HG02588 (cell line): ENCODE measurements at regions not wholly inside any gene's neighbourhood (a gene's known extent, or its start where the extent isn't known, plus 50 kb on each side); places are given as distances from the start of the nearest gene placed in this dataset.

Experiments
- ATAC-seq: cut with Tn5 transposase; IDR thresholded peaks from one replicate; pipeline ENCODE4 v1.9.1; 2021; ENCODE audit warnings: mild to moderate bottlenecking, moderate library complexity; ENCODE audit not compliant: unreplicated experiment

DNA sequence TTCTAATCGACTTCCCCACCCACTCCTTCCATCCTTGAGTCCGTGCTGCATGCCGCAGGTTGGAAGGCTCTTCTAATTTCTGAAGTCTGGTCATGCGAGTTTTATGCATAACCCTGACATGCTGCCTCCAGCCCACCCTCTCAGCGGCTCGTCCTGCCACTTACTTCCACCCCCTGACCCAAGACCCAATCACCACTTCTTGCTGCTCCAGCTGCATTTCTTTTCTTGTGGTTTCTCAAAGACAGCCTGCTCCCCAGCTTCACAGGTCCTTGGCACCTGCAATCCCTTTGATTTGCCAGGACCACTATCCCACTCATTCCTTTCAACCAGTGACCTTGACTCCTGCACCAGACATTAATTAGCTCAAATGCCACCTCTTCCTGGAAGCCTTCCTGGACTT, 486.7 kb downstream of the VRK1 start:
- ATAC-seq = no peak

DNA sequence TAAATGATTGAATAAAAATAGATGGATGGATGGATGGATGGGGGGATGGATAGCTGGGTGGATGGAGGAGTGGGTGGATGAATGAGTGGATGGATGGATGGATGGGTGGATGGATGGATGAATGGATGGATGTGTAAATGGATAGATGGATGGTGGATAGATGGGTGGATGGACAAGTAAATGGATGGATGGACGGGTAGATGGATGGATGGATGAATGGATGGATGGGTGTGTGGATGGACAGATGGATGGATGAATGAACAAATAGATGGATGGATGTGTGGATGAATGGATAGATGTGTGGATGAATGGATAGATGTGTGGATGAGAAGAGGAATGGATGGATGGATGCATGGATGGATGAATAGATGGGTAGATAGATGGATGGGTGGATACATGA, 490.8 kb downstream of the VRK1 start:
- ATAC-seq = no peak

DNA sequence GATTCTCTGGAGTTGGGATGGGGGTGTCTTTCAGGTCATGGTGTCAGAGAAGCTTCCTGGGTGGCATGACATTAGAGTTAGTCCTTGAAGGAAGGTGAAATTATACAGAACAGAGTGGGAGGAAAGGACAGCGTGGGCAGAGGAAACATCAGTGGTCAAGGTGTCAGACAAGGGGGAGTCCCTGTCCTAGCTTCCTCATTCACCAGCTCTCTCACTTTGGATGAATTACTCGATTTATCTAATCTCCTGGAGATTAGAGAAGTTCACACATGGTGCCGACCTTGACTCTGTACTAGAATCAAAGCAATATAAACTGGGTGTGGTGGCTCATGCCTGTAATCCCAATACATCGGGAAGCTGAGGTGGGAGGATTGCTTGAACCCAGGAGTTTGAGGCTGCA, 492.9 kb downstream of the VRK1 start:
- ATAC-seq = no peak

DNA sequence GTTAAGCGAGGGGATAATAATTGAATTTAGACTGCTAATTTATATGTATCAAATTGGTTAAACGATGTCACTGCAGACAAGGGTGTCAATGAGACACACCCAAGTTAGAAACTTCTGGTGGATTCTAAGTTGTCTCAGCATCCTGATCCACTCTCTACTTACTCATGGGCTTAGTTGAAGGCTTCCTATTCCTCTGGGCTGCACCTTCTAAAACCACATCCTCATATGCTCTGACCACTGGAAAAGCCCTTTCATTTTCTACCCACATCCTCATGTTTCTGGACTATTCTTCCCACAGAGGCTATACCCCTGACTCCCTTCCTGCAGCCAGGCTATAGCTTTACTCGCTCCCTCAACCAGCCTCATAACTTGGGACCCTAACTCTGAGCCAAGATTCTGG, 493.8 kb downstream of the VRK1 start:
- ATAC-seq = no peak

DNA sequence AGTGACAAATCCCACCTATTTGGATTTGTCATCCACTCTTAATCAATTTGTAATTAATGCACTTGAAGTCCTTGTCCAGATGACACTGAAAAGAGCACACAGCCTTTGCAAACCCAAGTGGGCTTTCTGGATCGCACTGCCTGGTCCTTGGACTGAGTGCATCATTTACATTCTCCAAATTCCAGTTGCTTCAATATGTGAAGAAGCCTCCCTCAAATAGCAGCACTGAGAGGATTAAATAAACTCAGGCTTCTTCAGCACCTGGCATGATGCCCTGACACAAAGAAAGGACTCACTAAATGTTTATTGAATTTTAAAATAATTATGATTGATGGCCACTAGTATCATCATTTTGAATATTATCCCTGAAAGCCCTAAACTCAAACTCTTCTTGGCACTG, 496.5 kb downstream of the VRK1 start:
- ATAC-seq = no peak

DNA sequence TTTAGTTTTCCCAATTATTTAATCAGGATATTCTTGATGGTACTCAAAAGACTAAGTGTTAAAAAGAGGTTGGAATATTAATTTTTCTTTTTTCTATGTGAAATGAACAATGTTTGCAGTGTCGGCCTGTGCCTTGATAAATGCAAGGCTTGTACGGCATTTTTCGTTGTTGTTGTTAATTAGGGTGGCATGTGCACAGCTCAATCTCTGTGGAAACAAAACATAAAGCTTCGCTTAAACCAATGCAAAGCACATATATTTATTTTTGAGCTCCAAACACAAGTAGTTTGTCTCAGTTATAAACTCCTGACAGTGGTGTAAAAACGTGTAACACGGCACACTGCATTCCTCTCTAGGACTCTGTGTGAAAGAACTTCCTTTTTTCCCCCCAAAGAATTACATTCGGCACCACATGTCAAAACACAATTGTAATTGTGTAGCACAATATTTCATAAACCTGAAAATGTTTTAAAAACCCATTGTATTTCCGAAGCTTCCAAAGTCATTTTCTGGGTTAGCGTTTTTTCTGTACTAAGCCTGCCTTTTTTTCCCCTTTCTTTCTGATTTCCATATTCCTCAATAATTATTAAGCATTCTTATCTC, 498.0 kb downstream of the VRK1 start:
- ATAC-seq = no peak

DNA sequence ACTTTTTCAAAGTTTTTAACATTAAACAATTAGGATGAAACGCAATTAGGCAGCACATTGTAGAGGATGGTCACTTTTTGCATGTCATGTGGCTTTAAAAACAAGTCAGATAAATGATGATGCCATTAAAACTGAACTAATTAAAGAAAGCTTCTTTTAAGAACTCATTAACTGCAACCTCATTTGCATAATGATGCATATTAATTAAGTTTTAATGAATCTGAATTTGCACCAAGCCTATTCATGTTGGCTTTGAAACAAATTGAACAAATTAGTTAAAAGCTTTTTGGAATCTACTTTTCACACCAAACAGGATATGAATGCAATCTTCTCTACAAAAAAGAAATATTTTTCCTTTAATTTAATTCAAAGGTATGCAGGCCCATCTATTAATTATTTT, 499.0 kb downstream of the VRK1 start:
- no peak for ATAC-seq

DNA sequence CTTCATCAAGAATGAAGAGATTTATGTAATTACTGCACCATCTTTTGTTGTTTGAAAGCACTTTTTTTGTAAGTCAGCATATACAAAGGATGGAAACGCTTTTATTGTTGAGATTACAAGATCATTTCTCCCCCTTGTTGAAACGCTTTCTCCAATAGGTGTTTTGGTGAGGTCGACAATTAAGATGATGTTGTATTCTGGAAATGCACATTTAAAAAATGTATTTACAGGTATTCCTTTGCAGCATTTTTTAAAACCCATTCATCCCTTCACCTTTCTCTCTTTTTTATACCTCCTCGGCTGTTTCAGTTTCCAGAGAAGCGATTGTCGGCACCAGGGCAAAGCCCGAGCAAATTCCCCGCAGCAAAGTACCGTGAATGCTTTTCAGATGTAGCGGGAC, 499.9 kb downstream of the VRK1 start:
- ATAC-seq = no peak

DNA sequence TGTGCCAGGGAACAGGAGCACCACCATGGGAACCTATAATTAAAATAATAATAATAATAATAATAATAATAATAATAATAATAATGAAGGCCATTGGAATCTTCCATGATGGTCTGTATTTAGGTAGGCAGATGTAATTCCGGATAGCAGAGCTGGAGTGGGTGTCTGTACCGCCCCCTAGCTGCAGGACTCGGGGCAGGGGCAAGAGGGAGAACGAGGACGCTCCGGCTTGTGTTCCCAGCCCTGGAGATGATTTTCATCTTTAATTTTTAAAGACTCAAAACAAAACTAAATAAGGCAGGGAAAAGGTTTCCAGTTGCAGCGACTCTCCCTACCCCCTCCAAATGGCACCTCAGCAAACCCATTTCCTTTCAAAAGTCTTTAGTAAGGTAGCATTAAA, 501.1 kb downstream of the VRK1 start:
- no peak for ATAC-seq

DNA sequence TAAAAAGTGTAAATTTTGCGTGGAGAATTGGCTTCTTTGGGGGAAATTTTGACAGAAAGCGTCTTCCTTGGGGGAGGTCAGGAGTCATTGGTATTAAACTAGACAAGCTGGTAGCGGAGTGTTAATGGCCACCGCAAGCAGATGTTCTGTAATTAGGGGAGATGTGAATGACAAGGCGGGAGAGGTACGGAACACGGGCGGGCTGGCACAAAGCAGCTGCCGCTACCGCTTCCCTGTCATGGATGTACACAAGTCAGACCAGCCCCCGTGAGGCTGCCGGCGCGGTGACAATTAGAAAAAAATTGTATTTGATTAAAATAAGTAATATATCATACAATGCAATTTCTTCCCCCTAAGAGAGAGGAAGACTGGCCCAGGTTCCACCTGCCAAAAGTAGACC, 501.6 kb downstream of the VRK1 start:
- no peak for ATAC-seq

DNA sequence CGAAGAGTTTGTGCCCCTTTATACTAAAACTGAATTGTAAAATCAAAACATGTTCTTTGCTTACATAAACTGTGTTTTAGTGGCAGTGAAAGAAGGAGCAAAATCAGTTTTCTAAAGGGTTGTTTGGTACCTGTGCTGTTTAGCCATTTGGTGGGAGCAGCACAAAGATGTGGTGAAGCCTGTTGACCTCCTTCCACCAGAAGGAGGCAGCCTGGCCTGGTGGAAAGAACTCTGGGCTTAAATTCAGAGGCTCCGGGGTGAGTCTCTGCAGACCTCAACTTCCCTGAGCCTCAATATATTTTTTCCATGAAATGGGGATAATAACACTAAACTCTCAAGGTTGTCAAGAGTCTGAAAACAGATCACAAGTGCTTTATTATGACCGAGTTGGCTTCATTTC, 502.5 kb downstream of the VRK1 start:
- ATAC-seq = no peak

DNA sequence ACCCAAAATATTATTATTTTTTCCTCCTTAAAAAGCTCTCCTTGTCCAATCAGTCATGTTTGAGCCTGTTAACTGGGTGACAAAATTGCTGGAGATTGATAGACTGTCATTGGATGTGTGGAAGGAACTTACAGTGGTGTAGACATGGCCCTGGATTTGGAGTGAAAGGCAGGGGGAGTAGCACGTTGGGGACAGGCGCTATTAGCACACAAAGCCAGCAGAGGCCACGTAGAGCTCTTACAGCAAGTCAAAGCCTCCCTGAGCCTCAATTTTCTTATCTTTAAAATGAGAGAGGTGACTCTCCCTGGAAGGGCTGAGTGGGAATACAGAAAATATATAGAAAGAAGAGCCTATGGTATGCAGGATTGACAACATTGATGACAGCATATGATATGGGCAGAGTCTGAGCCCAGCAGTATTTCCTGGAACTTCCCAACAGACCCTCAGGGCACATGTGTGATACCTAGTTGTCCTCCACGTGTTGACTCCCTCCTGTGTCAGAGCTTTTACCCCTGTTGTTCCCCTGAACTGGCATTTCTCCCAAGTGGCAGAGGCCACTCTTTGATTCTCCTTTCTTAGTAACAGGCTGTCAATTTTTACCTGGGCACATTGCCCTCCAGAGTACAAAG, 504.9 kb downstream of the VRK1 start:
- no peak for ATAC-seq

DNA sequence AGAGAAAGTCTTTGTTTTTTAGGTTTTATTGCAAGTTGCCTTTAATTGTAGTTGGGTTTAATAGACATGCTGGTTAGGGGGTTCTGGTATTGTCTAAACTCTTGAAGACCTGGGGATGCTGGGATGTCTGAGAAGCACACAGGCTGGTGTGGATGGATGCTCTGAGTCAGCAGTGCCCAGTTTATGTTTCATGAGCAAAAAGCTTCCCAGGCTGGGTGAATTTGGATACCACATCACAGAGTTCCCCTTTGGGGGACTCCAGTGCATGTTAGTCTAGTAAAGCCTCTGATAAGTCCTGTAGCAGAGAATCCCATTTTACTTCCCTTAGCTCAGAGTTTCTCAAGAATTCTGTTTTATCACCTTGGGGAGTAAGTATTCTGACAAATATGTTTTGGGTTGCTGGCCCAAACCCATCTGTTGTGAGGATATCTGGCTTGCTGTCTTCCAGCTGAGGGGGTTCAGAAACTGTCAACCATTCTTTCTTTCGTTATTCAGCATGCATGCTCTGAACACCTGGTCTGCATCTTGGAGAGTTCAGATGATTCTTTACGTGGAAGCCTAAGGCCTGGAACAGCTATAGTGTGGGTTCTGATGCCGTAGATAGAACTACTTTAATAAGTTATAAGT, 509.1 kb downstream of the VRK1 start:
- ATAC-seq = no peak

DNA sequence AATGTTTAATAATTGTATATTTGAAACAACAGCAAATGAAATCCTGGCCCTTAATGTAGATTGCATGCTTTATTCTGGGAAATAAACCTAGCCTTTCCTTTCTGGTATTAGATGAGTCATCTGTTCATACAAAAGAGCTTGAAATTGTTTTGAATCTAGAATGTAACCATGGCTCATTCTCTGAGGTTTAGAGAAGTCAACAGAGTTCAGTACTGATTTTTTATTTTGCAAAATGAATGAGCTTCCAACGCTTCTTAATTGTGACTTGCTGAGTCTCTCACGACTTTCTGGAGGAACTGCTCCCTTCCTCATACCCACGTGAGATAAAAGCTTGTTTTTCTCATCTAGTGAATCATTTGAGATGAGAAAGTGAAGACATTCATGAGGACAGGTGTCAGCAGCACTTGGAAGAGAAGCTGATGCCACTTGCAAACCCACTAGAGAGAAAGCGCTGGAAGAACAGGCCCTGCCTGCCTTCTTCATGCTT, 509.6 kb downstream of the VRK1 start:
- no peak for ATAC-seq

DNA sequence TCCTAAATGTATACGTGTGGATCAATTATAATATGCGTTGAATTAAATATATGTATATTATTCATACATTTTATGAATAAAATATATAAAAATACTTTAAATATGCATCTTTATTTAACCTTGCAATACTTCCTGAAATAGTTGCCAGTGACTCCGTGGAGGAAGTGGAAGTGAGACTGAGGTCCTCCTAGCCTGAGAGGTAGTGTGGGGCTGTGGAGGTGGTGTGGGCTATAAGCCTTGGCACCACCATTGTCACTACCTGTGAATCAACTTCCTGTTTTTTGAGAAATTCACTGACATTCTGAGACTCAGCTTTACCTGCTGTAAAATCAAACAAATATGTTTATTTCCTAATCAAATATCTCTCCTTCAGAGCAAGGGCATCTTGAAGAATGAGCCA, 514.2 kb downstream of the VRK1 start:
- no peak for ATAC-seq

DNA sequence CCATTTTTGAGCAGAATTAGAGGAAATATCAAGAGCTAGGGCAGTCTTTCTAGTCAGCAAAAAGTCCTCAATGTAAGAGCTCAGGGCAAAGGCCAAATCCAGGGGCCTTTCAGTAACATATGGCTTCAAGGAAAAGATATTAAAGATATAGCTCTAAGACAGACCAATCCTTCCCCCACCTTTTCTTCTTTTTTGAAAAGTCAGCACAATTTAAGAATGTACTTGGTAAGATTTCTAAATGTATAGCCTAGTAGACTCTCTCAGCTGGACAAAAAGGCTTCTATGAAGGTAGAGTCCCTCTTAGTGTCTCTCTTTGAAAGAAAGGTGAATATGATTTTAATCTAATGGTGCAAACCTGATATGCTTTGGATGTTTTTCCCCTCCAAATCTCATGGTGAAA, 515.7 kb downstream of the VRK1 start:
- ATAC-seq = no peak

DNA sequence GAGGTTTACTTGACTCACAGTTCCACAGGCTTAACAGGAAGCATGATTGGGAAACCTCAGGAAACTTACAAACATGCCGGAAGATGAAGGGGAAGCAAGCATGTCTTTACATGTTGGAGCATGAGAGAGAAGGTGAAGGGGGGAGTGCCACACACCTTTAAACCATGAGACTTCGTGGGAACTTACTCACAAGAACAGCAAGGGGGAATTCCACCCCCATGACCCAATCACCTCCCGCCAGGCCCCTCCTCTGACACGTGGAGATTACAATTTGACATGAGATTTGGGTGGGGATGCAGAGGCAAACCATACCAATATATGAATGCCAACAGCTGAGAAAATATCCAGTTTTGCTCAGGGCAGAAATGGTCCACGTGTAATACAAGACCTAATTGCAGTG, 518.6 kb downstream of the VRK1 start:
- no peak for ATAC-seq

DNA sequence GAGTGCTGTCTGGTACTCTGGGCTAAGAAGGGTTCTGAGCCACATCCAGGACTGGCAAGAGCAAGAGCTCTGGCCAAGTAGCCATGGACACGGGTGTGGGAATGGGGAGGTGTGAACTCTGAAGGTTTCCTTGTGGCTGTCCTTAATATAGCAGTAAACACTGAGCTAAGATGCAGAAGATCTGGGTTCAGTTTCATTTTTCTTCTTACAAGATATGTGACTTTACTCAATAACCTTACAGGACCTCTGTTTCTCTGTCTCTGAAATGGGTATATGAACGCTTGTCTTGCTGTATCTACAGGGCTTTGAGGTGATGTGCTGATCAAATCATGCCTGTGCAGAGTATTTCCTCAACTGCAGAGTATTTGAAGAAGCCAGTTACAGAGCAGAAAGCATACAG, 521.2 kb downstream of the VRK1 start:
- no peak for ATAC-seq

DNA sequence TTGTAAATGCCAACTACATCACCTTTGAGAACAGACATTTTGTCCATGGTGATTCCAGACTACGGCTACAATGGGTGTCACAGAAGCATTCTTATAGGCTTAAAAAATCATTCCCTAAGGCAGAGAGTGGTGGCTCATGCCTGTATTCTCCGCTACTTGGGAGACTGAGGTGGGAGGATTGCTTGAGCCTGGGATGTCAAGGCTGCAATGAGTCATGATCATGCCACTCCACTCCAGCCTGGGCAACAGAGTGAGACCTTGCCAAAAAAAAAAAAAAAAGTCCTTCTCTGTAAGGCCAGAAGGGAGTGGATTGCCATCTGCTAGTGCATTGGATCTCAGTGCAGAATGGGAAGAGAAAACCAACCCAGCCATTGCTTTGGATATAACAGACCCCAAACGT, 522.5 kb downstream of the VRK1 start:
- no peak for ATAC-seq

DNA sequence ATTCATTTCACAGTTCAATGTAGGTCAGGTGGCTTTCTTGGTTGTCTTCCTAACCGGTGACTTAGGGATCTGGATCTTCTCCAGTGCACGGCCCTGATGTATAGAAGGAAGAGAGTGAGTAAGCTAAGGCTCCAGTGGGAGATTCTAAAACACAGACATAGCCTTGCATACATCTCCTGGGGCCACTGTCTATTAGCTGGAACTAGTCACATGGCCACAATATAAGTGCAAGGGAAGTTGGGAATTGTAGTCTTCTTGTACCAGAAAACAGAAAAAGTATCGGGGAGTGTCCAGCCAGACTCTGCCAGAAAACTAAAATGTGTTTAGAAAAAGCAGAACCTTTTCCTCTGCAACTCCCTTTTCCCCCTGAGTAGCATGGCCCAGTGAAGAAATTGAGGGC, 531.6 kb downstream of the VRK1 start:
- no peak for ATAC-seq

DNA sequence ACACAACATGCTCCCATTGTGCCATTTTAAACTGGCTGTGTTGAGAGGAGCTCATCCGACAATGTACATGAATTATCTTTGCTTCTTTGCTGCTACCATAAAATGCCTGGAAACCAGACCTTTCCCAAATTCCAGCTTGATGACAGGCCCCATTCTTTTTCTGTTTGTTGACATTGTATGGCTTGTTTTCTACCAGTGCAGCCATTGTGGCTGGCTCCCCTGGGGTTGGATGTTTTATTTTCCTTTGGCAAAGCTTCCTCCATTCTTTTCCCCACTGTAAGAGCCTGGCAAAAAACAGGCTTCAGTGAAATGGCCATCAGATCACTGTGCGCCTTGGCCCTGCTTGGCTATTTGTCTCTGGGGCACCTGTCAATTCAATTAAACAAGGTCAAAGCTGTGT, 532.5 kb downstream of the VRK1 start:
- no peak for ATAC-seq

DNA sequence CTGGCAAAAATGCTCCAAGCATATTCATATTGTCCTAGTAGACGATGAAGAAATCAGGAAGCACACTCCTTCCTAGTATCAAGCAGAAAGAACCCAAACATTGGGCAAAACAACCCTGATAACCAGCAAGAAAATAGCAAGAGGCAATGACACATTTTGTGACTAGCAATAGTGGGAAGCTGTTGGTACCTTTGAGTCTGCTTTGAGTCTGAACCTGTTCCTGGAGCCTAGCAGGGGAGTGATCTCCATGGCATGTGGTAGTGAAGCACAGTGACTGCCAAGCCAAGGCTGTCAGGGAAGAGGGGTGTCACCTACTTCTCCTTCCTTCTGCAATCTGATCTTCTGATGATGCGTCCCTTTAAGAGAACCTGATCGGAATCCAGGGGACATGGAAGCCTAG, 533.9 kb downstream of the VRK1 start:
- no peak for ATAC-seq

DNA sequence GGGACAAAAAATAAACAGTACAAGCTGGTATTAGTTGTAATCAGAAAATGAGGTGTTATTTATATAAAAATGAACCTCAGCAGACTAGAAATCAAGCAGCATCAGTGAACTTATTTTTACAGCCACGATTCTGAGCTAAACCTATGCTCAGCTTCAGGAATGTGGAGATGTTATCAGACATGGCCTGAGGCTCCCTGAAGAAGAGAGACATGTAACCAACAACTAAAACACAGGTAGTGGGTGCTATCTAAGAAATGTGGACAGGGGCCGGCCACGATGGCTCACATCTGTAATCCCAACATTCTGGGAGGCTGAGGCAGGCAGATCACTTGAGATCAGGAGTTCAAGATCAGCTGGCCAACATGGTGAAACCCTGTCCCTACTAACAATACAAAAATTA, 534.3 kb downstream of the VRK1 start:
- no peak for ATAC-seq
